ENCODE measurements at regions not wholly inside any gene's neighbourhood (a gene's known extent, or its start where the extent isn't known, plus 50 kb on each side); places are given as distances from the start of the nearest gene placed in this dataset.
"Not testable (repeated sequence)": the region's sequence is repeated elsewhere in the genome, so short reads cannot be mapped to it uniquely, and the experiment has no call there.

DNA sequence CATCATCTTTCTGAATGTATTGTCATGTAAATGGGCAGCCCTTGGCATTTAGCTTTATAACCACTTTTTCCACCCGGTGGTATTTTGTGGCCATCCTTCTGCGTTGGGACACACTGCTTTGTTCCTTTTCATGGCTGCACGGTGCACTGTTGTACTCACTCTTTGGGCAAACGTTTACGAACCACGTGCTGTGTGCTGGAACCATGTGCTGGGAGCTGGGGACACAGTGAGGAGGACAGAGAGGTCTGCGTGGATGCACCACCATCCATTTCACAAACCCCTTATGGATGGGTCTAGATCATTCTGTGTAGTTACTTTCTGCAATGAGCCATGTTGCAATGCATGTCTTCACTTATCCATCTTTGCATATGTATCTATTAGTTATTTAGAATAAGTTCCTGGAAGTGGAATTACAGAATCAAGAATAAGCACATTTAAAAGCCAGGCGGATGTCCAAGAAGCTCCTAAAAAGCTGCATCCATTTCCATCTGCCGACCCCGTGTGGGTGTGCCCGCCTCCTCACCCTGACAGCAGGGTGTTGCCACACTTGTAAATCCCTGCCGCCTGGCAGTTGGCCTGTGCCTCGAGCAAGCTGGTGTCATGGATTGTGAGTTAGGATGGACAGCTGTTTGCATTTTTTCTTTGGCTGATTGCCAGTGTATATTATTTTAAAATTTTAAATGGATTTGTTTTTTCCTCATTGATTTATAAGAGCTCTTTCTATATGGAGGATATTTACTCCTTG is 183.8 kb downstream of the LAT start:
- DNase-seq (ENCODE audit: low read depth in 2 of 2): not testable (repeated sequence)

DNA sequence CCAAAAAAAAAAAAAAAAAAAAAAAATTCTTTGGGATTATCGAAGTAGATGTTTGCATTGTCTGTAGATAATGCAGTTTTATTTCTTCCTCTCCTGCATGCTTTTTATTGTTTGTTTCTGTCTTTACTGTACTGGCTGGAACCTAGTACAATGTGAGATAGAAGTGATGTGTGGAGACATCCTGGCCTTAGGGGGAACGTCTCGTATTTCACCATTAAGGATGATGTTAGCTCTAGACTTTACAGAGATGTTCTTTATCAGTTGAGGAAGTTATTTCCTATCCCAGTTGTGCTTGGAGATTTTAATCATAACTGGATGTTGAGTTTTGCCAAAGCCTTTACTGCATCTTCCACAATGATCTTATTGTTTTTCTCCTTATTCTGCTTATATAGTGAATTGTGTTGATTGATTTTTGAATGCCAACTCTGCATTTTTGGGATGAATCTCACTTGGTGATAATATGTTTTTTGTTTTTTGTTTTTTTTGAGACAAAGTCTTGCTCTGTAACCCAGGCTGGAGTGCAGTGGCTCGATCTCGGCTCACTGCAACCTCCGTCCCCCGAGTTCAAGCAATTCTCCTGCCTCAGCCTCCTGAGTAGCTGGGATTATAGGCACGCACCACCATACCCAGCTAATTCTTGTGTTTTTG is 179.7 kb downstream of the LAT start:
- not testable (repeated sequence) for DNase-seq (ENCODE audit: low read depth in 2 of 2)

DNA sequence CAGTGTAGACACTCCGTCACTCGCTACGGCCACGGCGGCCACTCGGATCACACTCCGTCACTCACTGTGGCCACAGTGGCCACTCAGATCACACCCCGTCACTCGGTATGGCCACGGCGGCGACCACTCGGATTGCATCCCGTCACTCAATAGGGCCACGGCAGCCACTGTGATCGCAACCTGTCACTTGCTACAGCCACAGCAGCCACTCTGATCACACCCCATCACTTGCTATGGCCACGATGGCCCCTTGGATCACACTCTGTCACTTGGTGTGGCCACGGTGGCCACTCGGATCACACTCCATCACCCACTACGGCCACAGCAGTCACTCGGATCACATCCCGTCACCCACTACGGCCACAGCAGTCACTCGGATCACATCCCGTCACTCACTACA is 175.3 kb downstream of the LAT start:
- not testable (repeated sequence) for DNase-seq (ENCODE audit: low read depth in 2 of 2)

DNA sequence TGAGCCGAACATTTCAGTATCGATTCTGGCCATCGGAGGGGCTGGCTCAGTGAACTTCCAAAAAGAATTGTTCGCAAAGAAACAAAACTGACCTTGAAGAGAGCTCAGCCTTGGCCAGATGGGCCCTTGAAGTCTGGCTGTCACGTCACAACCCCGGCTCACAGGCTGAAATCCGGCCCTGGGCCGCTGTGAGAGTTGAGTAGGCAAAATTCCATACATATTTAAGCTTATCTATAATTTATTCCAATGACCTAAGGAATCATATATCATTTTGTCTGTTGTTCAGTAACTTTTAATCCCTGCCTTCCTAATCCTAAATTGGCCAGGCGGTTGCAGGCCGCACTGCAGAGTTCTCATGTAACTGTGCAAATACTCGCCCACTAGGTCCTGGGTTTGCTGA is 174.8 kb downstream of the LAT start:
- DNase-seq (ENCODE audit: low read depth in 2 of 2): not testable (repeated sequence)

DNA sequence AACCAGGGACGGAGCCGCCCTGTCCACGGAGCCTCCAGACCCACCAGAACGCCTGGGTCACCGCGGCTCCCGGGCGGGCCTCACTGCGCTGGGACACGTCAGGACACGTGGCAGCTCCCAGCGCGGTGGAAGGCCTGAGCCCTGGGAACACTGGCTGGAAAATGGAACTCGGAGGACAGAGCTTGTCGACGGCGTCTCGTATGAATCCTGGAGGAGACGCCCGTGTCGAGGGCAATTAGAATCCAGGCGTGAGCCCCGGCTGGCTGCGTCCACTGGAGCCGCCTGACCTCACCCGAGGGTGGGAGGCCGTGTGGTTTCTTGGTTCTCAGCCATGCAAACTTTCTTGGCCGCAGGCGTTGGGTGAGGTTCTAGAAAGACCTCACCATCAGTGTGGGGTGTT is 173.9 kb downstream of the LAT start:
- no peak for DNase-seq (ENCODE audit: low read depth in 2 of 2)

DNA sequence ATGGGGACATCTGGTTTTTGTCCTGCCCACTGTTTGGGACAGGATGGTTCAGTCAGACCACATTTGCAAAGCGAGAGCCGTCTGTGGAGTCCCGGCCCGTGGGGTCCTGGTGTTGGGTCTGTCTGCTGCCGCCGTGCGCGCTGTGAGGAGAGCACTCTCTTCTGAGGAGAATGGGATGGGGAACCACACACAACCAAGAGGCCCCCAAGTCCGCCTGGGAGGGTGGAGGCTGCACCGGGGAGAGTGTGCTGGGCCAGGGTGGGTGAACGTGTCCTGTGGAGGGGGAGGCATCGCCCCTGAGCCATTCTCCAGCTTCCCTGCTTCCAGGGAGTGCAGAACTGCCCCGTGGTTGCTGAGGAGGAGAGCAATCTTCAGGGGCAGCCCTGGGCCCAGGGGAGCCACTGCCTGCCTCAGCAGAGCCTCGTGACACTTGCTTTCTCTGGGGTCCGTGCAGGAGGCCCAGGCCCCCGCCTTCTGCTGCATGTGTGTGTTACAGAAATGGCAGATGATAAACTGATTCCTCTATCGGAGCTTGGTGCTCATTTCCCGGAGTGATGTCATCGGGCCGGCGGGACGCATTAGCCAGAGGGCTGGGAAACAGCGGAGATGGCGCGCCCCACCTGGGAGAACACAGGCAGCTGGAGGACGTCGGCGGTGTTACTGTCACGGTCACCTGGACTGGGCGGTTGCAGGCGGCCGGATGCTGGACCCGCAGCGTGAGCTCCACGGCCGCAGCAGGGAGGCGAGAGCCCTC is 173.4 kb downstream of the LAT start:
- not testable (repeated sequence) for DNase-seq (ENCODE audit: low read depth in 2 of 2)

DNA sequence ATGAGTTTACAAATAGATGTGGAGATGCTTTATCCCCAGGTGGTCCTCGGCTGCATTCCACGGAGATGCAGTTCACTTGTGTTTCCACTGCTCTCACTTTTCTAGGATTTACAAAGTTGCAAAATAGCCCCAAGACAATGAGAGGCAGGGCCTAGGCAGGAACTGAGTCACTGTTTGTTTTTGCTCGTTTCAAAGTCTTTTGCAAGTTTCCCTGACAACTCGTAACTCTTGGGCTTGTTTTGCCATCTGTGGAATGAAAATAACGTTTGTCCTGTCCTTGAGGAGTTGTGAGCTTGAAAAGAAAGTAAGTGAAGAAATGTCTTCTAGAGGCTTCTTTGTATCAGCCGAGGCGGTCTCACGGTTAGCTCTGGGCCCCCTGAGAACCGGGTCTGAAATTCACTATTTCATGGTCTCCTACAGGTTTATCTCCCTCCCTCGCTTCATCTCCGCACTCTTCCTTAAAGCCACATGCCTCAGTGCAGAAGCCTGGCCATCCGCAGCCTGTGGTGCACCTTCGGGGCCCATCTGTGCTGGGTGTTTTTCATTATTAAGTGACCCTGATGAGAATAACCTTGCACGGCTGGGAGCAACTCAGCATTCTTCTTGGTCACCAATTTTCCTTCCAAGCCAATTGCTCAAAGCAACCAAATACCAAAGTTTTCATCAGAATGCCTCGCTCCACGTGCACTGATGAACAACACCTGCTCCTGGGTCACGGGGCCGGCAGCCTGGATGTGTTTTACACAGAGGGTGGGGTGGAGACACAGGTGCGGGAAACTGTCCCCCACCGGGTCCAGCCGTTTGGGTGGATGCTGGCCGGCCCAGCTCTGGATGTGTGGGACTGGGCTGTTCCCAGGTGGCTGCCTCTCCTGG is 172.4 kb downstream of the LAT start:
- DNase-seq (ENCODE audit: low read depth in 2 of 2): not testable (repeated sequence)

DNA sequence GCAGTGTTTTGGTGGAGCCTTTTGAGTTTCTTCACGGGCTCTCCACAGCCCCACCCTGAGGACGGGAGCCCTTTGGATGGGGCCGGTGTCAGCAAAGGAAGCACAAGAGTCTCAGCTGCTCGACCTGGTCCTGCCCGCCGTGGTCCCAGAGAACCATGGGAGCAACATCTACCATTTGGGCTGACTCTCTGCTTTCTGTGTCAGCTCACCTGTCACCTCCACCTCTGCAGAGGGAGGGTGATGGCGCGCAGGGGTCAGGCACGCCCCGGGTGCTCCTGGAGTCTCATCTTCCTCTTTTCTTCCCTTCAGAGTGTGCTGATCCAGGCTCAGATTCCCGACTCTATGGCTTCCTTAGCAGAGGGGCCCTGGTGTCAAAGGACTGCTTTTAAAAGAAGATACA is 171.7 kb downstream of the LAT start:
- DNase-seq (ENCODE audit: low read depth in 2 of 2): no peak

DNA sequence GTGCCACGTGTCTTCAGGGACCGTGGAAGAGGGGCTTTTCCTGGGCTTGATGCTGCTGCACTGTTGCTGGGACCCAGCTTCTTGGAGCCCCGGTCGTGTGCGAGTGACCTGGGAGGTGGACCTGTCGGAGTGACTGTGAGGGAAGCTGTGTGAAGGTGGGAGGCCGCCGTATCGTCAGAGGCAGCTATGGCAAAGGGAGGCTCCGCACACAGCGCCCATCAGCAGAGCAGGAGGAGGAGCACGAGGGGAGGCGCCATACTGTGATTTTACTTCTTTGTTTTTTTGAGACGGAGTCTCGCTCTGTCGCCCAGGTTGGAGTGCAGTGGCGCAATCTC is 171.0 kb downstream of the LAT start:
- DNase-seq (ENCODE audit: low read depth in 2 of 2): not testable (repeated sequence)

DNA sequence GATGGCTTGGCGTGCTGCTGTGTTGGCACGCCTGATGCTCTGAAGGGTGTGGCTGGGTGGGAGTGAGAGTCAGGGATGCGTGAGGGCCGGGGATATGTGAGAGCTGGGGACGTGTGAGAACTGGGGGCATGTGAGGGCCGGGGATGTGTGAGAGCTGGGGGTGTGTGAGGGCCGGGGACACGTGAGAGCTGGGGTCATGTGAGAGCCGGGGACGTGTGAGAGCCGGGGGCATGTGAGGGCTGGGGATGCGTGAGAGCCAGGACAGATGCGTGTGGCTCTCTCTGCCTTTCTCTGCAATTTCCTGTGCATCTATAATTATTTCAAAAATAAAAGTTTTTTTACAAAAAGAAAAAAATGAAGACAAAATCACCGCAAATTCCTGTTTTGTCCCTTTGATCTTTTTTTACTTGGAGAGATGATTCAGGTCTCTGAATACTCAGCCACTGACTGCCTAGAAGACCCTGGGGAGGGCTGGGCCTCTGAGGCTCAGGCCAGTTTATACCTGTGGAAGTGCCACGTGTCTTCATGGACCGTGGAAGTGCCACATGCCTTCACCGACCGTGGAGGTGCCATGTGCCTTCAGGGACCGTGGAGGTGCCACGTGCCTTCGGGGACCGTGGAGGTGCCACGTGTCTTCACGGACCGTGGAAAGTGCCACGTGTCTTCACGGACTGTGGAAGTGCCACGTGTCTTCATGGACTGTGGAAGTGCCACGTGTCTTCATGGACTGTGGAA is 170.4 kb downstream of the LAT start:
- DNase-seq (ENCODE audit: low read depth in 2 of 2): not testable (repeated sequence)

DNA sequence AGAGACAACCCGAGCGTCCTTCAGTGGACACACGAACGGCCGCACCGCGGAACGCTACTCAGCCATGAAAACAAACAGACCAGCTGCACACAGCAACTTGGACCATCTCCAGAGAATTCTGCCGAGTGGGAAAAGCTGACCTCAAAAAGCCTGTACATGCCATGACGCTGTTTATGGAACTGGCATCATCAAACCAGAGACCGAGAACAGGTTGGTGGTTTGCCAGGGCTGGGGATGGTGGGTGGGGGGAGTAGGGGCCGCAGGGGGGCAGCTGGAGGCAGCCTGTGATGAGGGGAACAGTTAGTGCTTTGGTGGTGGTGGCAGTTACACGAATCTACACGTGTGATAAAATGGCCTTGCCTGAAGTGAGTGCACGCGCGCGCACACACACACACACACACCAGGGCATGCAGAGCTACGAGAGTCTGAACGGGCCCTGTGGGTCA is 169.8 kb downstream of the LAT start:
- no peak for DNase-seq (ENCODE audit: low read depth in 2 of 2)

DNA sequence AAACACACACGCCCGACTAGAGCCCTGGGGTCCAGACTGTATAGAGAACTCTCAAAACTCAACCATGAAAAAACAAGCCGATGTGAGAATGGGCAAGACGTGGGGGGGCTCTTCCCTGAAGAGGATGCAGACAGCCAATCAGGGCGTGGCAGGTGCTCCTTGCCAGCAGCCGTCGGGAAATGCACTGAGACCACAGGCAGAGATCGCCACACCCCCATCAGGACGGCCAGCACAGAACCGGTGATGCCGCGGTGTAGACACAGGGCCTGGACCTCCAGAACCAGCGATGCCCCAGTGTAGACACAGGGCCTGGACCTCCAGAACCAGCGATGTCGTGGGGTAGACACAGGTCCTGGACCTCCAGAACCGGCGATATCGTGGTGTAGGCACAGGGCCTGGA is 169.2 kb downstream of the LAT start:
- no peak for DNase-seq (ENCODE audit: low read depth in 2 of 2)

DNA sequence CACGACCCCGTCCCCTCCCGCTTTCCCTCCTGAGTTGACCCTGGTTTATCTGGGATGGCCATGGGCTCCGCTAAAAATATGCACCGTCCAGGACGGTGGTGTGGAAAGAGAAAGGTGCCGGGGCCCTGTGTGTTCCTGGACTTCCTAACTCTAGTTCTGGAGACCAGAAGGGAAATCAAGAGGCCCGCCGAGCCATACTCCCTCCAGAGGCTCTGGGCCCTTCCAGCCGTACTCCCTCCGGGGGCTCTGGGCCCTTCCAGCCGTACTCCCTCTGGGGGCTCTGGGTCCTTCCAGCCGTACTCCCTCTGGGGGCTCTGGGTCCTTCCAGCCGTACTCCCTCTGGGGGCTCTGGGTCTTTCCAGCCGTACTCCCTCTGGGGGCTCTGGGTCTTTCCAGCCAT is 168.5 kb downstream of the LAT start:
- not testable (repeated sequence) for DNase-seq (ENCODE audit: low read depth in 2 of 2)

DNA sequence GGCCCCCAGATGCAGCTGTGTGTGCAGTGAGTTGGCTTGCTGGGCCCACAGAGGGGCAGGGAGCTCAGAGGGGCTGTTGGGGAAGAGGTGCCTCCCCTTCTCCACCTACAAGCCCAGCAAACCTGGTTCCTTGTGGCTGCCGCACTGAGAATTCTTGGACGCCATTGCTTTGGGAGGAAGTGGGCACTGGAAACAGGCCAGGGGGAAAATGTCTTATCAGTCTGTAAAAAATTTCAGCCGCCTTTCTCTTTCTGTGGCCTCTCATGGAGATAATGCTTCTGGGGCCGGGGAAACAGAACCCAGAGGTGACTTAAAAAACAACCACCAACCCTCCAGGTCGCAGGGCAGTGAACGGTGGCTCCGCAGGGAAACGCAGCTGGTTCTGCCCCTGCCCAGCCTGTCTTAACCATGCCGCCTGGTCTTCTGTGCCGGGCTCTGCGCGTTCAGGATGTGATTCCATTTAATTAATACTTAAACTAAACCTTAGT is 167.7 kb downstream of the LAT start:
- not testable (repeated sequence) for DNase-seq (ENCODE audit: low read depth in 2 of 2)

DNA sequence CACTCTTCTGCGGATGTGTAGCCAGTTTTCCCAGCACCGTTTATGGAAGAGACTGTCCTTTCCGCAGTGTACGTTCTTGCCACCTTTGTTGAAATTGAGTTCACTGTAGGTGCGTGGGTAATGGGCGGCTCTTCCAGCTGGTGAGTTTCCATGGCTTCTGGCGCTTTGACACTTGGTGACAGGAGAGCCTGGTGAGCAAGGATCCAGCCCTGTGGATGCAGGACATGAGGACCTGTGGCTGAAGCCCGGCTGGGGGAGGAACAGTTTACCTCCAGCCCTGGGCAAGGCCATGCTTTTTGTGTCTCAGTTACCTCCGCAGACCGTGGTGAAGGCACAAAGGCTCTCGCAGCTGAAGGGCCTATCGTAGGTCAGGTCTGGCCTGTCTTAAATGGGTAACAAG is 166.5 kb downstream of the LAT start:
- DNase-seq (ENCODE audit: low read depth in 2 of 2): no peak

DNA sequence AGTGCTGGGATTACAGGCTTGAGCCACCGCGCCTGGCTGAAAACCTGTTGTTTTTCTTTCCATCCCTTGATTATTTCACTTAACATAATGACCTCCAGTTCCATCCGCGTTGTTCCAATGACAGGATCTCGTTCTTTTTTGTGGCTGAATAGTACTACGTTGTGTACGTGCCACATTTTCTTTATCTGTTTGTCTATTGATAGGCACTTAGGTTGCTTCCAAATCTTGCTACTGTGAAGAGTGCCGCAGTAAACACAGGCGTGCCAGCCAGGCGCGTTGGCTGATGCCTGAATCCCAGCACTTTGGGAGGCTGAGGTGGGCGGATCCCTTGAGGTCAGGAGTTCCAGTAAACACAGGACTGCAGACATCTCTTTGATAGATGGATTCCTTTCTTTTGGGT is 165.1 kb downstream of the LAT start:
- DNase-seq (ENCODE audit: low read depth in 2 of 2): not testable (repeated sequence)

DNA sequence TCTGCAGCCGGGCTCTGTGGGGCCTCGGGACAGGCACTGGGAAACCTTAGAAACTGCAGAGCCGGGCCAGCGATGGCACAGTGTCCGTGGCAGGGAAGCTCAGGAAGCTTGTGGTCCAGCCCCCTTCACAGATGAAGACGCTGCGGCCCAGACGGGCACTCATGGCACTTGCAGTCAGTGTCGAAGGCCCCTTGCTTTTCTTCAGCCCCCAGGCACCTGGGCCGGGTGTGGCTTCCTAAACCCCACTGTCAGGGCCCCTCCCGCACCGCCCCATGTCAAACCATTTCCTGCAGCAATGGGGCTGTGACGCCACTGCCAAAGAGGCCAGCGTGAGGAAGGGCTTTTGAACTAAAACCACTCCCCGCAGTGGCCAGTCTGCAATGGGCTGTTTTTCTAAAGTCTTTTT is 164.0 kb downstream of the LAT start:
- DNase-seq (ENCODE audit: low read depth in 2 of 2): peak; percentile 36 to 55

DNA sequence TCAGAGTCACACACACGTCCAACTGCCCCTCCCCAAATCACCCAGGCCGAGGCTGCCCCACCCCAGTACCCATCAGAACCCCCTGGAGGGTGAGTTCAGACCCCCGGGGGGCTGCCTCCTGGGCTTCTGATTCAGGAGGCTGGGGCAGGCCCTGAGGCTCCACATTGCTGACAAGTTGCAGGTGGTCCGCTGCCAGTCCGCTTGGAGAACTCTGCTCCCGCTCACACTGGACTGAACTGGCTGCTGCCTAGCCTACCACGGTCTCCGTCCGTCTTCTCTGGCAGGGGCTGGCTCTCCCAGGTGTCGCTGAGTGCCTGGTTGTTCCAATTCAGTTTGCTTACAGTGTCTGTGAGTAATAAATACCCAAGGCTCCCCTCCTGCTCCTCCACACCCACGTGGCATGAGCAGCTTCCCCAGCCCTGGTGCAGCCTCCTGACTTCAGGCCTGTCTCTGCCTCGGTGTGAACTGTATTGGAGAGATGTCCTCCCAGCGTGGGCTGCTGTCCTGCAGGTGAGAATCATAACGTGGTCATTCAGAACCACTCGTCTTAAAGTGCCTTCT is 163.4 kb downstream of the LAT start:
- DNase-seq (ENCODE audit: low read depth in 2 of 2): no peak

DNA sequence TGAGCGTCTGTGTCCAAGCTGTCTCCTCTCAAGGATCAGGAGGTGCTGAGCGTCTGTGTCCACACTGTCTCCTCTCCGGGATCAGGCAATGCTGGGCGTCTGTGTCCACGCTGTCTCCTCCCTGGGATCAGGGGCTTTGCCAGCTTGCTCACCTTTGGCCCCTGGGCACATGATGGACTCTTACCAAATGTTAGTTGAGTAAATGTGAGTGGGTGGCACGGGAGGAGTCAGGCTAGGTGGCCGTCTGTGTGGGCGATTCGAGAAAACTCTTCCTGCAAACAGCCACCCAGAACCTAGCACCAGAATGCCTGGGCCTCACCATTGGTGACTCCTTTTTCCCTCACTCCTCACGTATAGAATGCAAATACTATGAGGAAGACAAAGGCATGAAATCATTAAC is 162.9 kb downstream of the LAT start:
- DNase-seq (ENCODE audit: low read depth in 2 of 2): not testable (repeated sequence)

DNA sequence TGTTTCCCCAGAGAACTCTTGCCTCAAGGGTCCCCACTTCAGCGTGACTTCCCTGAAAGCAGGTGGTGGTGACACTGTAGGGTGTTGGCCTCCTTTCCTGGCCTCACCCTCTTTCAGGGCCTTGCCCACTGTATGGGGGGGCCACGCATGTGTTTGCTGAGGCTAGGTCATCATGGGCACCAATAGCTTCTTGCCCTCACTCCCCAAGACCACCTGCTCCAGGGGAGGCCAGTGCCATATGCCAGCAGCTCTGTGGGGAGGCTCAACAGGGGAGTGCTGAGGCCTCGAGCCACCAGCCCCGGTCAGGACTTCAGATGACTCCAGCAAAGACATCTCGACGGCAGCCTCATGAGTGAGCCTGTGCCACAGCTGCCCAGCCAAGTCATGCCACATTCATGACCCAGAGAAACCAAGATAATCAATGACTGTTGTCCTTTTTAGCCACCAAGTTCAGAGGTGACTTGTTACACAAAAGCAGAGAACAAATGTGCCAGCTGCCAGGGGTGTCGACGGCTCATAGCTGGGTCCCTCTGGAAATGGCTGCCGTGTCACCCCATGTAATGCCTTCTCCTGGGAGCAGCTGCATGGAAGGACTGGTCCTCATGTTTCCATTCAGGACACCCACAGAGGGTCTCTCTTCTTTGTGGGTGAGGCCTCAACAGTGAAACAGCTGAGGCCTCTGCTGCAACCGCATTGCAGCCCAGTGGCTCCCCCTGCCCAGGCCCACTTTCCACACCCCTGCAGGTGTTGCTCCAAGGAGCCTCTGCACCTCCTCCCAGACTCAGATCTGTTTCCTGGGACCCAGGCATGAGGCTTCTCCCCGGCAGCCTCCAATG is 162.2 kb downstream of the LAT start:
- DNase-seq (ENCODE audit: low read depth in 2 of 2): not testable (repeated sequence)
